Breast epithelium (tissue), 3 donors: ENCODE measurements at regions not wholly inside any gene's neighbourhood (a gene's known extent, or its start where the extent isn't known, plus 50 kb on each side); places are given as distances from the start of the nearest gene placed in this dataset.

ENCODE experiments used
- CTCF ChIP-seq, 3 donors: fragments of 450-650 bp; IDR thresholded peaks; one replicate each; pipeline ENCODE4 v1.5.1; 2016 to 2017; ENCODE audit warnings: antibody characterized with exemption in 3 of 3, mild to moderate bottlenecking in 3 of 3, moderate library complexity in 3 of 3
- POLR2A ChIP-seq: fragments of 450-650 bp; IDR thresholded peaks from one replicate; pipeline ENCODE4 v1.6.1; 2016; ENCODE audit warnings: antibody characterized with exemption, mild to moderate bottlenecking, moderate library complexity

- no peak for TF ChIP-seq CTCF (IDR thresholded peaks at IDR 0.05)
- no peak for TF ChIP-seq POLR2A
Observed at GRCh38 chr3:72386327-72387000, 461.8 kb downstream of the SHQ1 start.
